Ovary (tissue), 3 donors: ENCODE measurements at regions not wholly inside any gene's neighbourhood (a gene's known extent, or its start where the extent isn't known, plus 50 kb on each side); places are given as distances from the start of the nearest gene placed in this dataset.

Source experiments
- EP300 ChIP-seq: sonication (generic); formaldehyde crosslinking; IDR thresholded peaks from one replicate; pipeline ENCODE4 v1.6.1; 2017; ENCODE audit warnings: antibody characterized with exemption
- POLR2A ChIP-seq: fragments of 450-650 bp; IDR thresholded peaks from one replicate; pipeline ENCODE4 v1.6.1; 2017; ENCODE audit warnings: antibody characterized with exemption, mild to moderate bottlenecking, moderate library complexity
- TF ChIP-seq, protein P1 (sequence below), 3 donors: fragments of 450-650 bp in 2 of 3; fragments of 200-600 bp in 1 of 3; IDR thresholded peaks; one replicate each; pipeline versions ENCODE4 v1.5.1 to v1.8.0; 2016 to 2022; ENCODE audit warnings: antibody characterized with exemption in 3 of 3, mild to moderate bottlenecking in 1 of 3
- donor health status: DM: no; HTN: no; CAD: no.

- TF ChIP-seq POLR2A (no peak), EP300 (no peak)
- TF ChIP-seq, protein P1, sequence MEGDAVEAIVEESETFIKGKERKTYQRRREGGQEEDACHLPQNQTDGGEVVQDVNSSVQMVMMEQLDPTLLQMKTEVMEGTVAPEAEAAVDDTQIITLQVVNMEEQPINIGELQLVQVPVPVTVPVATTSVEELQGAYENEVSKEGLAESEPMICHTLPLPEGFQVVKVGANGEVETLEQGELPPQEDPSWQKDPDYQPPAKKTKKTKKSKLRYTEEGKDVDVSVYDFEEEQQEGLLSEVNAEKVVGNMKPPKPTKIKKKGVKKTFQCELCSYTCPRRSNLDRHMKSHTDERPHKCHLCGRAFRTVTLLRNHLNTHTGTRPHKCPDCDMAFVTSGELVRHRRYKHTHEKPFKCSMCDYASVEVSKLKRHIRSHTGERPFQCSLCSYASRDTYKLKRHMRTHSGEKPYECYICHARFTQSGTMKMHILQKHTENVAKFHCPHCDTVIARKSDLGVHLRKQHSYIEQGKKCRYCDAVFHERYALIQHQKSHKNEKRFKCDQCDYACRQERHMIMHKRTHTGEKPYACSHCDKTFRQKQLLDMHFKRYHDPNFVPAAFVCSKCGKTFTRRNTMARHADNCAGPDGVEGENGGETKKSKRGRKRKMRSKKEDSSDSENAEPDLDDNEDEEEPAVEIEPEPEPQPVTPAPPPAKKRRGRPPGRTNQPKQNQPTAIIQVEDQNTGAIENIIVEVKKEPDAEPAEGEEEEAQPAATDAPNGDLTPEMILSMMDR (IDR thresholded peaks at IDR 0.05), result no peak
Observed at GRCh38 chr19:32188921-32189320, 156.5 kb upstream of the ZNF507 start.
